Stimulated activated CD4-positive, alpha-beta T cell treated with anti-CD3 and anti-CD28 coated beads, Interleukin-4, amount 100 ng/mL, for 4 hours (primary cell): ENCODE measurements at regions not wholly inside any gene's neighbourhood (a gene's known extent, or its start where the extent isn't known, plus 50 kb on each side); places are given as distances from the start of the nearest gene placed in this dataset.
"Not testable (repeated sequence)": the region's sequence is repeated elsewhere in the genome, so short reads cannot be mapped to it uniquely, and the experiment has no call there.

ENCODE experiments used
- DNase-seq, 2 experiments: peaks; one replicate each; pipeline ENCODE4 v3.0.0-alpha.2; 2020

- not testable (repeated sequence) for DNase-seq
Measured at GRCh38 chr5:93213111-93213794, 367.8 kb downstream of the NR2F1-AS1 start.

GRCh38 chr5:93209476-93209875, 371.5 kb downstream of the NR2F1-AS1 start:
- no peak for DNase-seq

- no peak for DNase-seq
Measured at GRCh38 chr5:93208141-93208751, 372.8 kb downstream of the NR2F1-AS1 start.

GRCh38 chr5:93206203-93206602, 374.8 kb downstream of the NR2F1-AS1 start:
- no peak for DNase-seq

DNA sequence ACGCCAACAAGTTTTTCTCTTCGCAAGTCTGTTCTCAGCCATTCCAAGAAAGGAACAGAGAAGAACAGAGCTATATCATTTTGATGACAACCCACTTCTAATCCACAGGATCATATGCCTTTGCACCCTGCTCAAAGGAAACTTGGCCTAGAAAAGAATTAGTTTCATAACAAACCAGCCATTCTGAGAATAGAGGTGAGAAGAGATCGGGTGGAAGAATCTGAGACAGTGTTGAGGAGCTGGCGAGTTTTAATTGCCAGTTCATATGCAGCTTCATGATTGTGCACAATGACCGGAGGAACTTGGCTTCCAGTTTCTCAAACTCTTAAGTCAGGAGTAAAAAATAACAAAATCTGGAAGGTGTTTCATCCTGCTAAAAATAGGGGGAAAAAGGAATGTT, 380.0 kb downstream of the NR2F1-AS1 start:
- DNase-seq = no peak

DNA sequence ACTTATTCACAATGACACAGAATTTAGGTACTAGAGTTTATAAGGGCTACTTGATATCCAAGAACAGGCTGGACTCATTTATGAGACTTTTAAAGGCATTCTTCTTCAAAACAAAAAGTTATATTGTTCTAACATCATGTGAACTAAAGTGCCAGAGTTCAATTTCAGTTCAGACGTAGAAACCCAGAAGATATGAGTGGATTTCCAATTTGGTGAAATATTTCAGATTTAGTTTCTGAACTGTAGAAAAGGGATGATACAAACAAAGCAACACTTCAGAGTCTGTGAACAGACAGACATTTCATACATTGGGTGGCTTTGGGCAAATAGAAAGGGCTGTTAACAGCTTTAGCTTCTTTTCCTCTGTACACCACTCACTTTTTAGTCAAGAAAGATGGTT, 384.0 kb downstream of the NR2F1-AS1 start:
- DNase-seq = no peak

DNA sequence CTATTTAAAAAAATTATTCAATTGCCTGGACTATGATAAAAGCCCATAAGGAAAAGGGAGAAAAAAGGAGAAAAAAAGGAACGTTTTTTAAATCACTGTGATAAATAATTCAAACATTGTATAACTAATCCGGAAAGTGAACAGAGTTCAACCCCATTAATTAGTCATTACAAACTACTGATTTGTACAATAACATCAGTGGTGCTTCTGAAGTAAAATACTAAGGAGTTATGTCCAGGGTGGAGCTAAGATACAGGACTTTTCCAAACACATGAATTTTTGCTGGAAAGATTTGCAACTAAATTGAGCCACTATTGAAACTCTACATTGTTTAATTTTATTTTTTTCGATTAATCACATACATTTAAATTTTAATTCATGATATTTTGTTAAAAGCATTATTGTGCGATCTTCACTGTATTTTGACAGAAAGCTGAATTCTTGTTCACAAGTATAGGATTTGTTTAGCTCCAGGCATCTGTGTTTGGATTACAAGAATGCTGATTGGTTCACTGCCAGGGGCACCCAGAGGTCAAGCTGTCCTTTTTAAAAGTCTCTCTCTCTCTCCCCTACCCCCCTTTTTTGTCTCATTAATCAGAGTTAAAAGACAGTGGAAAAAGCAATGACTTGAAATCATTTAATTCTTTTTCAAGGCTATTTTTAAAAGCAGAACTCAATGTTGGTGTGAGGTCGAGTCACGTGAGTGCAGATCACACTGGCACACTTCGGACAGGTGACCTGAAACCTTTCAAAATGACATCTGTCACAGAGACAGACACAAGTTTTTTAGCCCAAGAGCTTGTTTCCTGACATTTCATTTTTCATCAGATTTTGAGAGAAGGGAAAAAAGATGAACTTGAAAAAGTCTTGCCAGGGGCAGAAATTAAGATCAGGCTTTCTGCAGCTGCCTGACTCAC, 387.3 kb downstream of the NR2F1-AS1 start:
- DNase-seq = no peak

GRCh38 chr5:93192683-93193082, 388.3 kb downstream of the NR2F1-AS1 start:
- DNase-seq = no peak

- no peak for DNase-seq
Measured at GRCh38 chr5:93192087-93192486, 388.9 kb downstream of the NR2F1-AS1 start.

- DNase-seq = no peak
Measured at GRCh38 chr5:93191035-93191817, 389.8 kb downstream of the NR2F1-AS1 start.

DNA sequence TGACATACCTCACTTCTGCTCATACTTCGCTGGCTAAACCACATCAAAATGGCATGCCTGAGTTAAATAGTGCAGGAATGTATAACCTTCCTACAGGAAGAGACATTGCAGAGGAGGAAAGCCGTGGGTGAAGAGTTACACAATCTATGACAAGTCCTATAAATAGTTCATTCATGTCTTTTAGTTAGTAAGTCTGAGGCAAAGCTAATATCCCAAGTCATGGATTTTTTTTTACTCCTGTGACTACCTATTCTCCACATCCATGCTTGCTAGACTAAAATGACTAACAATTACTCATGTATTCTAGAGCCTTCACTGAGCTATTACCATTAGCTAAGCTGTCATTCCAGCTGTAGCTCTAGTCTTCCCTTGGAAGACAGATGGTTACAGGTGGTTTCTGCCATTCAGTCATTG, 391.3 kb downstream of the NR2F1-AS1 start:
- DNase-seq = no peak

DNA sequence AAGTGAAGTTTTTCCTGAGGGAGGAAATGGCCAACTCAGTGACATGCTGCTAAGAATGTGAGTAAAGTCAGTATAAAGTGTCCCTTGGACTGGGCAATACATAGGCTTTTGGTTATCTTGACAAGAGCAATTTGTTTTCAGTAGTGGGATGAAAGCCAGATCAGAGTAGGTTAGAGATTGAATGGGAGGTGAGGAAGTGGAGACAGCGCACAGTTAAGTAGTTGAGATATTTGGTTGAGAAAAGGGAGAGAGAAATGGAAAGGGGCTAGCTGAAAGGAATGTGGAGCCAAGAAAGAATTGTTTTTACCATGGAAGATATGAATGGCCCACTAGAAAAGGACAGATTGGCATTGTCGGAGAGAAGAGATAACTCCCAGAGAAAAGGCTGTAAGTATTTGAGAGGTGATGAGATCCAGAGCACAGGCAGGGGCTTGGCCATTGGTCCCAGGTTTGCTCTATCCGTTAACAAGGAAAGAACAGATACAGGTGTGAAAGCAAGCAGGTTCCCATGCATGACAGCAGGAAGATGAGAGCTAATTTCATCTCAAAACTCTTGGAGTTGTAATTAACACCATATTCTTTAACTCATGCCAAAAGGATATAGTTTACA, 392.0 kb downstream of the NR2F1-AS1 start:
- no peak for DNase-seq

DNA sequence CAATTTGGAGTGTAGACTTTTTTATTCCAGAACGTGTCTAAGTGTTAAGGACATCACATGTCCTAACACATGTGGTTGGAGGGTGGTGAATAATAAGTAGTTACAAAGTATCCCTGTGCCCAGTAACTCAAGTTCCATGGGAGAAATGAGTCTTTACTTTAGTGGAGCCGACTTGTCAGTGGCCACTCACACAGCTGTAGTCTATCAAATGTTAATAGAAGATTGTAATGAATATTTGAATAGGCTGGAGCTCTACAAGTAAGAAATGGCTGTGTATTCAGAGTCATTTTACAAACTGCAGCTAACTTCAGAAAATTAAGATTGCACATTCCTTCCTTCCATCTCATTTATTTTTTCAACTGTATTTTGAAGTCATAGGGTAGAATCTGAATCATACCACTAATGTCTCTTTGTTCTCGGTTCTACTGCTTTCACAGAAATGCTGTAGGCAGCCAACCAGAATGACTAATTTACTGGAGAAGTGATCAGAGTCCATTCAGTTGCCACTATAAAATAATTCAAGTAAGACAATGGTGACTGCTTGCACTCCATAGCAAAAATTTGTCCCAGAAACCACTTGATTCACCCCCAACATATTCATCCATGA, 394.8 kb downstream of the NR2F1-AS1 start:
- no peak for DNase-seq

- no peak for DNase-seq
Measured at GRCh38 chr5:93184041-93184440, 397.0 kb downstream of the NR2F1-AS1 start.

- no peak for DNase-seq
Measured at GRCh38 chr5:93179466-93179865, 401.6 kb downstream of the NR2F1-AS1 start.

GRCh38 chr5:93174930-93175329, 406.1 kb downstream of the NR2F1-AS1 start:
- no peak for DNase-seq

DNA sequence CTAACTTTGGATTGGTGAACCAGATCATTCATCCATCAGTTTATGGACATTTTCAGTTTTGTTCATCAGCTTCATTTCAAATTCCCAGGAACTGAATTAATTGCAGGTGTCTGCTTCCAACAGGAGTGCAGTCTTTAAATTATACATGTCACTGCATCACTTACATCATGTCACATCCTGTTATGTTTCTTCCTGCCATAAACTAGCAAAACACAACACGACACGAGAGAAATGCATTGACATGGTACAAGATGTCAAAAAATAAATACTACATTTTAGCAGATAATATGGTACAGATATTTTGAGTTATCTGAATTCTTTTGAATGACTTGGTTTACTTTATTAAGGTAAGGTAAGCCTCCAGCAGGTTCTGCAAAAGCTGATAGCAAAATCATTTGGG, 415.5 kb downstream of the NR2F1-AS1 start:
- DNase-seq = no peak

GRCh38 chr5:93164690-93165089, 416.3 kb downstream of the NR2F1-AS1 start:
- DNase-seq = no peak

DNA sequence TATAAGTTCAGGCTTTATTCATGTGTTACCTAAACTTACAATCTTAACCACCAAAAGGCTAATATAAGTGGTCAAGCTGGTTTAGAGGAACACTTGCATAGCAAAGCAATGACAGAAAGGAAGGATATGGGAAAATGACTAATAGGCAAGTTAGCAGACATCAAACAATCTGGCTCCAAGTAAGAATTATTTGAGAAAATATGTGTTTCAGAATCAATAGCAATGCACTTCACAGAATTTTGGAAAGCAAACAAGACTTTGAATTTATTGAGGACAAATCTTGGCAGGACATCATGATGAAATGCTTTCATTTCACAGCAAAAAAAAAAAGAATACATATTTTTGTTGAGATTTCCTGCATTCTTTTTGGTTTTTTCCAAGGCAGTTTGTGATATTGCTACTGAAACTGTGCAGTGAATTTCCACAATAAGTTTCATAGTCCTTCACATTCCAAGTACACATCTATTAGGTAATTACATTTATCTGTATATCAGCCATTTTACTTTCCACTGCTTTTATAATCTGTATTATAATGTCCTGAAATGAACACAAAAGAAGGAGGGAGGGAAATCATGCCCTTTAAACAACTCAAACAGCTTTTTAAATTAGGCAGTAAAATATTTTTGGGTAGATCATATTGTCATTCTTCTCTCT, 417.9 kb downstream of the NR2F1-AS1 start:
- no peak for DNase-seq

DNA sequence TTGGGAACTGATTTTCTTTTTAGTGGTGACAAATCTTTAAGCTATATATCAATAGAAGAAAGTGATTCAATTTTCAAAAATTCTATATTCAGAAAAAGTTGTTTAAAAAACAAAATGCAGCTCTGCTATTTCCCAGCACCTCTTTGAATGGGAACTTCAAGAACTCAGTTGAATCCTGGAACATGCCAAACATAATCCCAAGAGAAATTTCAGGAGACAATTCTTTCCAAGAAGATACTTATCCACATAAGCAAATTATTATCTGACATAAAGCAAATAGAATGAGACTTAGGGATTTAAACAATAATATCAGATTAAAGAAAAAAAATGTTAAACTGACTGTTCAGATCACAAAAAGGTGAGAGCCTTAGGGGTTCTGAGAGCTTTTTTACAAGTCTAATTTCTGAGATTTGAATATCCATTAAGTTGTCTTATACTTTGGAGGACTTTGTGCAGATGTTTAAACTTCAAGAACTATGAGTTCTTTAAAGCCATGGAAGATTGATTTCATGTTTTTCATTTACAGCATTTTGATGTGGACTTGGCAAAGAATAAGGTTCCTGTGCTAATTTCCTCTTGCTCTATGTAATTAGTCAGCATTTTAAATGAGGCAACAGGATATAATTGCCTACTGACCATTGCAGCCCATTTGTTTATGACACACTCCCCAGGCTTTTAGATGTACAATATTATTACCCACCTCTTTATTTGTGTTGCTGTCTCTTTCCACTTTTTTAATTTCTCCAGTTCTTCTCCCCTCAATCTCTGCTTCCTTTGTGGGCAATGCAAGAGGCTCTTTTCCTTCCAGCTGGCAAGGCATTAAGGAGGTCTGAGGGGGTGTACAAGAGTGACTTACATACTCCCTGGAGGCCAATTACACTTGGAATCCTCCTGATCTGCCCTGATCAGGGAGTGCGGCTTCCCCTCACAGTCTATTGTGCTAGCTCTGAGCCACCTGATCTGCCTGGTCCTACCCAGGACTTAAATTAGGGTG, 419.1 kb downstream of the NR2F1-AS1 start:
- DNase-seq = no peak
